VCaP (cell line): ENCODE measurements at regions not wholly inside any gene's neighbourhood (a gene's known extent, or its start where the extent isn't known, plus 50 kb on each side); places are given as distances from the start of the nearest gene placed in this dataset.

Source experiments
- H3K27ac ChIP-seq: fragments of 450-650 bp; 2 replicates; pipeline ENCODE4 v1.5.1; 2017
- TF ChIP-seq, protein P1 (sequence below): fragments of 450-650 bp; conservative IDR thresholded peaks from 2 replicates; pipeline ENCODE4 v1.5.1; 2017; ENCODE audit warnings: mild to moderate bottlenecking, moderate library complexity

DNA sequence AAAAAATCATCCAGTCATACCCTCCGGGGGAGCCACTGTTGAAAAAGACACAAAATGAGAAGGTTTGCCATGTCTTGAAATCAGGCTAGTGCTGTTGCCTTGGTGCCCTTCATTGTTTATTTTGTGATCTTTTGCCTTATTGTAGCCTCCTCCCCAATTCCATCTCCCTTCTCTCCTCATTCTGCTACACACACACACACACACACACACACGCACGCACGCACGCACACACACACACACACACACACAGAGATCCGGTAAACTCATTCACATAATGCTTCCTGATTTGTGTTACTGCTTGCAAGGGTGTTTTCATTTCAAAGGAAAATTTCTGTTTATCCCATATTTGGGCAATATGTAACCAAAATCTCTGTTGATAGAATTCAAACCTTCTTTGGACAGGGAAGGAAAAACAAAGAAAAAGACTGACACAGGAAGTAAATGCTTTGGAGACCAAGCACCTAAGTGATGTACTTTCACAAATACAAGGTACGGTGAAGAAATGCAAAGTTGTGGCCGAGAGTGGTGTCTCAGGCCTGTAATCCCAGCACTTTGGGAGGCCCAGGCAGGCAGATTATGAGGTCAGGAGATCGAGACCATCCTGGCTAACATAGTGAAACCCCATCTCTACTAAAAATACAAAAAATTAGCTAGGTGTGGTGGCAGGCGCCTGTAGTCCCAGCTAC lies 141.1 kb upstream of the CDK13 start:
- H3K27ac ChIP-seq, result no peak overlapping the region
- TF ChIP-seq, protein P1, sequence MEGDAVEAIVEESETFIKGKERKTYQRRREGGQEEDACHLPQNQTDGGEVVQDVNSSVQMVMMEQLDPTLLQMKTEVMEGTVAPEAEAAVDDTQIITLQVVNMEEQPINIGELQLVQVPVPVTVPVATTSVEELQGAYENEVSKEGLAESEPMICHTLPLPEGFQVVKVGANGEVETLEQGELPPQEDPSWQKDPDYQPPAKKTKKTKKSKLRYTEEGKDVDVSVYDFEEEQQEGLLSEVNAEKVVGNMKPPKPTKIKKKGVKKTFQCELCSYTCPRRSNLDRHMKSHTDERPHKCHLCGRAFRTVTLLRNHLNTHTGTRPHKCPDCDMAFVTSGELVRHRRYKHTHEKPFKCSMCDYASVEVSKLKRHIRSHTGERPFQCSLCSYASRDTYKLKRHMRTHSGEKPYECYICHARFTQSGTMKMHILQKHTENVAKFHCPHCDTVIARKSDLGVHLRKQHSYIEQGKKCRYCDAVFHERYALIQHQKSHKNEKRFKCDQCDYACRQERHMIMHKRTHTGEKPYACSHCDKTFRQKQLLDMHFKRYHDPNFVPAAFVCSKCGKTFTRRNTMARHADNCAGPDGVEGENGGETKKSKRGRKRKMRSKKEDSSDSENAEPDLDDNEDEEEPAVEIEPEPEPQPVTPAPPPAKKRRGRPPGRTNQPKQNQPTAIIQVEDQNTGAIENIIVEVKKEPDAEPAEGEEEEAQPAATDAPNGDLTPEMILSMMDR, result no peak

DNA sequence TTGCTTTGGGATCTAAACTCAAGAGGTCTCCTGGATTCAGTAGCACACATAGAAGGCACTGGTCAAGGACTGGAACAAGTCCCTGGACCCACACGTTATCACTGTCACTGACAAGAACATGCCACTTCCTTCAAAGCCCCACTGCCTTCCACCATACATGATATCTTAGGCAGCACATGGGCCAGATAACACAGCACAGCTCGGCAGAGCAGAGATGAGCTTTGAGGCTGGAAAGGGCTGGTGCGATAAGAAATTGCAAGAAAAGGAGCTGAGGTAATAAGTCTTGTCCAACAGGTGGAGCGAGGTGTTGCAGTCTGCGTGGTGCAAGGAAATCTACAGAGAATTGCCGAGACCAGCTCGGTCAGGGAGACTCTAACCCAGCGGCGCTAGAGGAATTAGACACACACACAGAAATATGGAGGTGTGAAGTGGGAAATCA lies 139.8 kb upstream of the CDK13 start:
- no peak overlapping the region for H3K27ac ChIP-seq
- TF ChIP-seq, protein P1, result no peak; the same call in 1 of the 2 replicates

DNA sequence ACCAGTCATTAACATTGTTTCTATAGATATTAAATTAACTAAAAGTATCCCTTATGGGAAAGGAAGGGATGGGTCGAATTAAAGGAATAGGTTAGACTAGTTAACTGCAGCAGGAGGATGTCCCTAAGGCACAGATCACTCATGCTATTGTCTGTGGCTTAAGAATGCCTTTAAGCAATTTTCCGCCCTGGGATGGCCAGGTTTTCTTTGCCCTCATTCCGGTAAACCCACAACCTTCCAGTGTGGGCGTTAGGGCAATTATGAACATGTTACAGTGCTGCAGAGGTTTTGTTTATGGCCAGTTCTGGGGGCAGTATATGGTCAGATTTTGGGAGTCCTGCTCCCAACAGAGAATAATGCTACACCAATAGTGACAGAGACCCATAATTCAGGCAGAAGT lies 139.3 kb upstream of the CDK13 start:
- no peak overlapping the region for H3K27ac ChIP-seq
- TF ChIP-seq, protein P1, result no peak

DNA sequence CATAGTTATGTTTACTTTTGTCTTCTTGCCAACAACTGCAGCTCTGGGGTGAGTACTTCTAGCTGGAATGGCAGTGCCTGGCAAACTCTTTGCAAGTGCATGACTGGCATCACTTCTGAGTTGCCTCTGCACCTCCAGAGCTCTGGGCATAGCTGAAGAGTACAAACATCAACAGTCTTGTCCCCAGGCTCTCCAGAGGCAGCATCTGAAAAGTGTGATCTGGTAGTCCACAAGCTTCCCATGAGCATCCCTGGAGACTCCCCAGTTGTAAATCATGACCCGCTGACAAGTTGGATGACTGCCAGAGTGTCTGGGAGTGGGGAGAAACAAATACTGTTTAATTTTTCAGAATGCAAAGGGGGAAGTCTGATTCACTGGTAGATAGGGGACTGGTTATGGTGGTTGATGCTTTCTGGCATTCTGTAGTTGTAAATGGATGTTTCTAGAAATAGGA lies 138.9 kb upstream of the CDK13 start:
- H3K27ac ChIP-seq, result no peak overlapping the region
- TF ChIP-seq, protein P1, result no peak

DNA sequence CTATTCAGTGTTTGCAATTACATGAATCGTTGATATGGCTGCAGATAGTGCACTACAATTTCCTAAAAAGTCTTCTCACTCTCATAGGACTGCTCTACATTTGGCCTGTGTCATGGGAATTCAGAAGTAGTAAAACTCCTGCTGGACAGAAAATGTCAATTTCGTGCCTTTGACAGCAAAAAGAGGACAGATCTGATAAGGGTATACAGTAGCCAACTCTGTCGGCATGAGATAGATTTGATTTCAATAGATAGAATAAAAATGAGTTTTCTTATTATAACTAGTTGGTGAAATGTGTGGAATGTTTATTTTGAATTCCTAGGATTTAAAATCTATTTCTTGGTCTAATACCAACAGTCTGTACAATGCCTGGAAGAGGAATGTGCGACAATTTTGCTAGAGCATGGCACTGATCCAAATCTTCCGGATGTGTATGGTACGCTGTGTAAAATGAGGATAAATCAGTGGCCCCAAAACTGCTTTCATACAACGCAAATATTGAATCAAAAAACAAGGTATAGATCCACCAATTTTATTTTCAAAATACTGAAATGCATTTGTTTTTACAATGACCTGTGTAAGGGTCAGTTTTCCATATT lies 133.5 kb upstream of the CDK13 start:
- no peak overlapping the region for H3K27ac ChIP-seq
- TF ChIP-seq, protein P1, result no peak

DNA sequence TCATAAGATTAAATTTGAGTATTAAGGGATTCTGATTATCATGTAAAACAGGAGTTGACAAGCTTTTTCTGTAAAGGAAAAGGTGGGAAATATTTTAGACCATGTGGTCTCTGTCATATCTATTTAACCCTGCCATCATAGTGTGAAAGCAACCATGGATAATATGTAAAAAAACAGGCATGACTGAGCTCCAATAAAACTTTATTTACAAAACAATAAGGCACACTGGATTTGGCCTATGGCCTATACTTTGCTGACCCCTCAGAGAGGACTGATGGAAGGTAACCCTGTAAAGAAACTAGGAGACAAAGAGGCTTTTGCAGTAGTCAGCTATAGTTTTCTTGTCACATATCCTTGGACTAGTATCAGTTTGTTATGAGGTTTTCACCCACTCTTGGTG lies 130.5 kb upstream of the CDK13 start:
- TF ChIP-seq, protein P1, result no peak
- H3K27ac ChIP-seq, result peak overlapping the region; percentile 8; the same call in 1 of the 2 replicates

DNA sequence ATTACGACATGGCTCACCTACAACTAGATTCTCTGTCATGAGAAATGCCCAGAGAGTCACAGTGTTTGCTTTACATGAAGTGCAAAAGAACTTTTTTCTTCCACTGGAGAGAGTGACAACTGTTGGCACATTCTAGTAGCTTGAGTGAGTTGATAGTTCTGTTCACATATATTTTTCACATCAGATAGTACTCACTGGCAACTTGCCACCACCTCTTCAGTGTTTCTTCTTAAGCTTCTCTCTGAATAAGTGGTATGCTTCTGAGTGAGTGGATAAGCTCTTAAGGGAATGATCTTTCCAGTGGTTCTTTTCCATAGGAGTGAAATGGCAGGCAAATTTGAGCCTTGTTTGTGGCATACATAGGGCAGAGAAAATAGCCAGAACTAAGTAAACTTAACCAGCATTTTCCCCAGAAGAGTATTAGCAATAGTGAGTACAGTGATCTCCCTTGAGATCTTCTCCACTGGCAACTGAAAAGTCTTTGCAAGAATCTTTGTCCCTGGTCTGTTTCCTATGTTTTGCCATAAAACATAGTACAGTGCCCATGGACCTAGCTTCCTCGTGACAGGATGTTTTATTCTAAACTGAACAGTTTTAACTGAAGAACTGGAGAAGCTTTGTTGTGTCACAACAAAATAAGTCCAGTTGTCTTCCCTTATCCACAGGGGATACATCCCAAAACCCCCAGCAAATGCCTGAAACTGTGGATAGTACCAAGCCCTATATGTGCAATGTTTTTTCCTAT lies 125.4 kb upstream of the CDK13 start:
- H3K27ac ChIP-seq, result no peak overlapping the region
- TF ChIP-seq, protein P1, result no peak
